OCI-LY7 (cell line): ENCODE measurements at regions not wholly inside any gene's neighbourhood (a gene's known extent, or its start where the extent isn't known, plus 50 kb on each side); places are given as distances from the start of the nearest gene placed in this dataset.

Source experiments
- BruUV-seq: library from RNA; stranded (reverse); fragments of 400-500 nt; replicated peaks from 2 replicates; lab custom pipeline; 2021; lab: Mats Ljungman, UMichigan
- CTCF ChIA-PET: fragments of 300-600 bp; sonication (Branson Sonifier 250); formaldehyde crosslinking; loops from one replicate; lab custom pipeline; 2022; ENCODE audit warnings: antibody characterized with exemption; ENCODE audit not compliant: unreplicated experiment; lab: Charles Lee
- POLR2A ChIA-PET: fragments of 300-600 bp; sonication (Branson Sonifier 250); formaldehyde crosslinking; loops from one replicate; lab custom pipeline; 2022; ENCODE audit warnings: antibody characterized with exemption; lab: Charles Lee
- DNase-seq: peaks from one replicate; pipeline ENCODE4 v3.0.0-alpha.2; 2015; ENCODE audit warnings: low spot score
- H2AFZ ChIP-seq: fragments of 200-600 bp; sonication (generic), shearing (Covaris generic); 2 replicates; pipeline ENCODE4 v1.6.1; 2014; ENCODE audit warnings: mild to moderate bottlenecking, antibody characterized with exemption, low read length, moderate library complexity
- H3K27ac ChIP-seq: fragments of 200-600 bp; sonication (generic); 2 replicates; pipeline ENCODE4 v1.5.1; 2014; ENCODE audit warnings: mixed run types, low read depth, mild to moderate bottlenecking, moderate library complexity, low read length, inconsistent platforms; ENCODE audit not compliant: poor library complexity, severe bottlenecking
- H3K36me3 ChIP-seq: fragments of 200-600 bp; sonication (generic); 2 replicates; pipeline ENCODE4 v1.6.1; 2014; ENCODE audit warnings: mild to moderate bottlenecking, antibody characterized with exemption, low read length, moderate library complexity, mixed read lengths; ENCODE audit not compliant: insufficient read depth
- H3K4me1 ChIP-seq: fragments of 200-600 bp; sonication (generic); 2 replicates; pipeline ENCODE4 v1.5.1; 2014; ENCODE audit warnings: mild to moderate bottlenecking, low read length; ENCODE audit not compliant: insufficient read depth, poor library complexity, severe bottlenecking
- H3K4me2 ChIP-seq: fragments of 200-600 bp; sonication (generic); 2 replicates; pipeline ENCODE4 v1.6.1; 2014; ENCODE audit warnings: mild to moderate bottlenecking, low read length
- H3K4me3 ChIP-seq: fragments of 200-600 bp; sonication (generic); 2 replicates; pipeline ENCODE4 v1.5.1; 2014; ENCODE audit warnings: mild to moderate bottlenecking, low read depth, low read length; ENCODE audit not compliant: poor library complexity, severe bottlenecking
- H3K79me2 ChIP-seq: fragments of 200-600 bp; sonication (generic); 2 replicates; pipeline ENCODE4 v1.6.1; 2016; ENCODE audit warnings: low read depth, mild to moderate bottlenecking, low read length, moderate library complexity, mixed read lengths; ENCODE audit not compliant: insufficient read depth
- H3K9me2 ChIP-seq: fragments of 200-600 bp; sonication (generic); 2 replicates; pipeline ENCODE4 v1.6.1; 2016; ENCODE audit warnings: mild to moderate bottlenecking, low read length, mixed read lengths; ENCODE audit not compliant: insufficient read depth
- H3K9me3 ChIP-seq: fragments of 200-600 bp; sonication (generic); 2 replicates; pipeline ENCODE4 v1.6.1; 2014; ENCODE audit warnings: mild to moderate bottlenecking, mixed run types, low read length, mixed read lengths
- H4K20me1 ChIP-seq: fragments of 200-600 bp; sonication (generic); 2 replicates; pipeline ENCODE4 v1.6.1; 2014; ENCODE audit warnings: mild to moderate bottlenecking, antibody characterized with exemption, low read length, moderate library complexity, mixed read lengths; ENCODE audit not compliant: insufficient read depth
- CTCF ChIP-seq: fragments of 200-600 bp; sonication (generic); conservative IDR thresholded peaks from 2 replicates; pipeline ENCODE4 v1.5.1; 2014; ENCODE audit warnings: mild to moderate bottlenecking, antibody characterized with exemption, low read length, moderate library complexity, mixed read lengths
- EZH2phosphoT487 ChIP-seq: fragments of 200-600 bp; sonication (generic); IDR thresholded peaks from 2 replicates; pipeline ENCODE4 v1.6.1; 2018; ENCODE audit warnings: low read depth, borderline replicate concordance, mild to moderate bottlenecking, mixed run types, antibody characterized with exemption, low read length, moderate library complexity, mixed read lengths
- intact Hi-C: fragments of 100-400 bp; cut with micrococcal nuclease; formaldehyde crosslinking; loops from one replicate; pipeline ENCODE4 v1.10.0; 2022; ENCODE audit not compliant: unreplicated experiment

GRCh38 chr3:45319231-45319995, 69.0 kb upstream of the LARS2 start:
- CTCF ChIA-PET = no interaction called here

GRCh38 chr3:45319996-45320305, 68.4 kb upstream of the LARS2 start:
- Histone ChIP-seq H3K36me3 (no peaks in the 10 kb centered on the region), H3K9me2 (no peaks in the 10 kb centered on the region), H3K9me3 (no peaks in the 10 kb centered on the region), H3K79me2 (no peaks in the 10 kb centered on the region), H3K27ac (no peak overlapping the region), H4K20me1 (no peaks in the 10 kb centered on the region), H3K4me3 (no peak overlapping the region), H3K4me2 (no peak overlapping the region), H2AFZ (no peak overlapping the region), H3K4me1 (no peaks in the 10 kb centered on the region)
- no peak for DNase-seq
- CTCF ChIA-PET = no interaction called here
- POLR2A ChIA-PET = no interaction called here
- BruUV-seq = no TSS peak
- intact Hi-C loops = no loop called here
- no peak for TF ChIP-seq EZH2phosphoT487
- no peak for TF ChIP-seq CTCF

More at GRCh38 chr3:45319231-45319995, 69.0 kb upstream of the LARS2 start:
- Histone ChIP-seq H4K20me1 (no peaks in the 10 kb centered on the region), H3K36me3 (no peaks in the 10 kb centered on the region), H3K4me1 (no peaks in the 10 kb centered on the region), H3K4me2 (no peak overlapping the region), H3K79me2 (no peaks in the 10 kb centered on the region), H3K4me3 (no peak overlapping the region), H2AFZ (no peak overlapping the region), H3K9me2 (no peaks in the 10 kb centered on the region), H3K9me3 (no peaks in the 10 kb centered on the region), H3K27ac (no peak overlapping the region)
- TF ChIP-seq EZH2phosphoT487 (no peak), CTCF (no peak)
- DNase-seq = no peak
- POLR2A ChIA-PET = no interaction called here
- no TSS peak for BruUV-seq
- intact Hi-C loops = no loop called here

GRCh38 chr3:45320986-45321385, 67.4 kb upstream of the LARS2 start:
- CTCF ChIA-PET = interaction anchor here (0.6 kb wide), 1 partner anchor 1555 kb away, joined by 3 read pairs; no protein-coding TSS in a partner anchor
- no peaks in the 10 kb centered on the region for H3K79me2 ChIP-seq
- POLR2A ChIA-PET = no interaction called here
- H3K36me3 ChIP-seq = no peaks in the 10 kb centered on the region
- no peaks in the 10 kb centered on the region for H3K9me2 ChIP-seq
- DNase-seq = no peak
- no peak overlapping the region for H3K27ac ChIP-seq
- BruUV-seq = no TSS peak
- no peak overlapping the region for H3K4me3 ChIP-seq
- no peaks in the 10 kb centered on the region for H4K20me1 ChIP-seq
- intact Hi-C loops = no loop called here
- TF ChIP-seq EZH2phosphoT487 (no peak), CTCF (no peak)
- H3K9me3 ChIP-seq = no peaks in the 10 kb centered on the region
- H3K4me2 ChIP-seq = no peak overlapping the region
- no peaks in the 10 kb centered on the region for H3K4me1 ChIP-seq
- H2AFZ ChIP-seq = no peak overlapping the region
